ENCODE measurements at regions not wholly inside any gene's neighbourhood (a gene's known extent, or its start where the extent isn't known, plus 50 kb on each side); places are given as distances from the start of the nearest gene placed in this dataset.

- TF ChIP-seq CSDC2 (CRISPR knock-in tag; IDR thresholded peaks at IDR 0.05) (no peak), PPARA (CRISPR knock-in tag; IDR thresholded peaks at IDR 0.05; ENCODE audit: borderline replicate concordance) (no peak), PATZ1 (CRISPR knock-in tag; IDR thresholded peaks at IDR 0.05; ENCODE audit: borderline replicate concordance) (no peak), ZC3H10 (CRISPR knock-in tag; IDR thresholded peaks at IDR 0.05) (no peak), BACH2 (CRISPR knock-in tag; IDR thresholded peaks at IDR 0.05; ENCODE audit: borderline replicate concordance) (no peak), TSHZ2 (CRISPR knock-in tag; IDR thresholded peaks at IDR 0.05) (no peak), TOX (CRISPR knock-in tag; IDR thresholded peaks at IDR 0.05; ENCODE audit: borderline replicate concordance) (no peak), CREB5 (CRISPR knock-in tag; IDR thresholded peaks at IDR 0.05; ENCODE audit: low read depth) (no peak), ZFP3 (CRISPR knock-in tag; IDR thresholded peaks at IDR 0.05) (no peak), CSRNP3 (CRISPR knock-in tag; IDR thresholded peaks at IDR 0.05) (no peak), ZFP30 (CRISPR knock-in tag; IDR thresholded peaks at IDR 0.05) (no peak), ARNTL (CRISPR knock-in tag; IDR thresholded peaks at IDR 0.05; ENCODE audit: borderline replicate concordance, low read depth) (no peak)
Observed at GRCh38 chr17:33516645-33517044, 223.6 kb upstream of the ASIC2 start.
